Neural progenitor cell (in vitro differentiated cells): ENCODE measurements at regions not wholly inside any gene's neighbourhood (a gene's known extent, or its start where the extent isn't known, plus 50 kb on each side); places are given as distances from the start of the nearest gene placed in this dataset.

Experiments used
- EZH2 ChIP-seq: fragments of 200-600 bp; sonication (generic); IDR thresholded peaks from 2 replicates; pipeline ENCODE4 v1.6.1; 2017; ENCODE audit warnings: antibody characterized with exemption, mild to moderate bottlenecking, moderate library complexity
- EZH2phosphoT487 ChIP-seq: fragments of 200-600 bp; sonication (generic); IDR thresholded peaks from 2 replicates; pipeline ENCODE4 v1.6.1; 2017; ENCODE audit warnings: antibody characterized with exemption
- TF ChIP-seq, protein P1 (sequence below): fragments of 200-600 bp; sonication (generic); IDR thresholded peaks from 2 replicates; pipeline ENCODE4 v1.5.1; 2017; ENCODE audit warnings: antibody characterized with exemption, mild to moderate bottlenecking

DNA sequence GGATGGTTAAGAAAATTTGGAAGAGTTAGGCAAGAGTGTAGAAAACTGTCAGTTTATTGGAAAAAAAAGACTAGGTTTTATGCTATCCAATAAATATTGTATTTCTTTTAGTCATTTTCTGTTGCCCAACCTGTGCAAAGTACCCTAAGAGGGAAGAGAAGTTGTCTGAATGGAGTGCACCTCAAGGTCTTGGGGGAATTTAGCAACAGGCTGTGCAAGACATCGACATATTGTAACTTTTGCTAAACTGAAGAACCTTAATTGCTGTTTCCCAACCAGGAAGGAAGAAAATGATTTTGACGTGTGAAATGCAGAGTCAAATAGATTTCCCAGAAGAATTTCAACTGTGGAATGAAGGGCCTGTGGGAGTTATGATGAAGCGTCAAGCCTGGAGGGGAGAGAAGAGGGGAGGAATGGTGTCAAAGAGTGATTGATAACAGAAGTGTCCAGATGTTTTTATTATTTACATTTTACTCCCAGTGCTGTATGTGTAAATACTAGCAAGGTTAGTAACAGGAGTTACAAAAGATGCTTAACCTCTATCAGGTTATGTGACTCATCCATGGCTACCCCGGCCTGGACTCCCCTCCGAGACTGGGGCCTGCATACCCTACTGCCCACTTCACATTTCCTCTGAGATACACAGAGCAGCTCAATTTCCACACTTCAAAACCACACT, 246.8 kb downstream of the MYLK4 start:
- TF ChIP-seq, protein P1, sequence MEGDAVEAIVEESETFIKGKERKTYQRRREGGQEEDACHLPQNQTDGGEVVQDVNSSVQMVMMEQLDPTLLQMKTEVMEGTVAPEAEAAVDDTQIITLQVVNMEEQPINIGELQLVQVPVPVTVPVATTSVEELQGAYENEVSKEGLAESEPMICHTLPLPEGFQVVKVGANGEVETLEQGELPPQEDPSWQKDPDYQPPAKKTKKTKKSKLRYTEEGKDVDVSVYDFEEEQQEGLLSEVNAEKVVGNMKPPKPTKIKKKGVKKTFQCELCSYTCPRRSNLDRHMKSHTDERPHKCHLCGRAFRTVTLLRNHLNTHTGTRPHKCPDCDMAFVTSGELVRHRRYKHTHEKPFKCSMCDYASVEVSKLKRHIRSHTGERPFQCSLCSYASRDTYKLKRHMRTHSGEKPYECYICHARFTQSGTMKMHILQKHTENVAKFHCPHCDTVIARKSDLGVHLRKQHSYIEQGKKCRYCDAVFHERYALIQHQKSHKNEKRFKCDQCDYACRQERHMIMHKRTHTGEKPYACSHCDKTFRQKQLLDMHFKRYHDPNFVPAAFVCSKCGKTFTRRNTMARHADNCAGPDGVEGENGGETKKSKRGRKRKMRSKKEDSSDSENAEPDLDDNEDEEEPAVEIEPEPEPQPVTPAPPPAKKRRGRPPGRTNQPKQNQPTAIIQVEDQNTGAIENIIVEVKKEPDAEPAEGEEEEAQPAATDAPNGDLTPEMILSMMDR = no peak
- TF ChIP-seq EZH2phosphoT487 = no peak
- TF ChIP-seq EZH2 = no peak
